Right kidney (tissue), 1 donor: ENCODE measurements at regions not wholly inside any gene's neighbourhood (a gene's known extent, or its start where the extent isn't known, plus 50 kb on each side); places are given as distances from the start of the nearest gene placed in this dataset.

Experiments
- DNase-seq: peaks from one replicate; pipeline ENCODE4 v3.0.0-alpha.2; 2016

- no peak for DNase-seq
Observed at GRCh38 chr20:43803276-43803675, 76.5 kb upstream of the GTSF1L start.

GRCh38 chr20:43800186-43800585 is 73.4 kb upstream of the GTSF1L start:
- no peak for DNase-seq

- DNase-seq = no peak
Observed at GRCh38 chr20:43799741-43800140, 72.9 kb upstream of the GTSF1L start.

- peak; percentile 7 for DNase-seq
Observed at GRCh38 chr20:43799150-43799711, 72.4 kb upstream of the GTSF1L start.

- no peak for DNase-seq
Observed at GRCh38 chr20:43798291-43799149, 71.7 kb upstream of the GTSF1L start.

- DNase-seq = no peak
Observed at GRCh38 chr20:43794326-43794725, 67.5 kb upstream of the GTSF1L start.

- DNase-seq = no peak
Observed at GRCh38 chr20:43789593-43789992, 62.8 kb upstream of the GTSF1L start.

GRCh38 chr20:43787937-43788336 is 61.1 kb upstream of the GTSF1L start:
- no peak for DNase-seq

- DNase-seq = no peak
Observed at GRCh38 chr20:43786885-43787284, 60.1 kb upstream of the GTSF1L start.

GRCh38 chr20:43781215-43781614 is 54.4 kb upstream of the GTSF1L start:
- DNase-seq = no peak

- DNase-seq = no peak
Observed at GRCh38 chr20:43778375-43778774, 51.6 kb upstream of the GTSF1L start.

- DNase-seq = no peak
Observed at GRCh38 chr20:43776691-43777090, 49.9 kb upstream of the GTSF1L start.
